ENCODE measurements at regions not wholly inside any gene's neighbourhood (a gene's known extent, or its start where the extent isn't known, plus 50 kb on each side); places are given as distances from the start of the nearest gene placed in this dataset.

DNA sequence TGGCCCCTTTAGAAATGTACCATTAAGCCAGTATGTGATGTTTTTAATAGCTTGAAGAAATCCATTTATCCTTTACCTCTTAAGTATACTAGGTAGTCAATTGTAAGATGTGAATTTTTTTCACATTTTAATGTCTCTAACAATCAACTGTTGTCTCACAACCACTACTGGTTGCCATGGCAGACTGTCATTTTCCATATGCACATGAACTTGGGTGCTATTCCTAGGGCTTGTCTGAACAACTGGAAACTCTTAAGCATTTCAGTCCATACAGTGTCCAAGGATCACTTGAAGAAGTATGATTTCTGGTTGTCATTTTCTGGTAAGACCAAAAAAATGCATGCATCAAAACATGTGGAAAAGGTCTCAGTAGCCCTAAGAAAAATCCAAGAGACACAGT, 315.1 kb downstream of the HHIPL2 start:
- Histone ChIP-seq H3K27ac (no peak overlapping the region), H3K27me3 (no peaks in the 10 kb centered on the region), H3K9me3 (no peaks in the 10 kb centered on the region), H3K4me1 (no peaks in the 10 kb centered on the region), H3K4me3 (no peak overlapping the region), H3K9ac (ENCODE audit: low read depth in 2 of 2, low read length in 2 of 2) (no peak overlapping the region), H3K36me3 (no peaks in the 10 kb centered on the region)
- TF ChIP-seq, protein P1, sequence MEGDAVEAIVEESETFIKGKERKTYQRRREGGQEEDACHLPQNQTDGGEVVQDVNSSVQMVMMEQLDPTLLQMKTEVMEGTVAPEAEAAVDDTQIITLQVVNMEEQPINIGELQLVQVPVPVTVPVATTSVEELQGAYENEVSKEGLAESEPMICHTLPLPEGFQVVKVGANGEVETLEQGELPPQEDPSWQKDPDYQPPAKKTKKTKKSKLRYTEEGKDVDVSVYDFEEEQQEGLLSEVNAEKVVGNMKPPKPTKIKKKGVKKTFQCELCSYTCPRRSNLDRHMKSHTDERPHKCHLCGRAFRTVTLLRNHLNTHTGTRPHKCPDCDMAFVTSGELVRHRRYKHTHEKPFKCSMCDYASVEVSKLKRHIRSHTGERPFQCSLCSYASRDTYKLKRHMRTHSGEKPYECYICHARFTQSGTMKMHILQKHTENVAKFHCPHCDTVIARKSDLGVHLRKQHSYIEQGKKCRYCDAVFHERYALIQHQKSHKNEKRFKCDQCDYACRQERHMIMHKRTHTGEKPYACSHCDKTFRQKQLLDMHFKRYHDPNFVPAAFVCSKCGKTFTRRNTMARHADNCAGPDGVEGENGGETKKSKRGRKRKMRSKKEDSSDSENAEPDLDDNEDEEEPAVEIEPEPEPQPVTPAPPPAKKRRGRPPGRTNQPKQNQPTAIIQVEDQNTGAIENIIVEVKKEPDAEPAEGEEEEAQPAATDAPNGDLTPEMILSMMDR (IDR thresholded peaks at IDR 0.05): no peak
- intact Hi-C loops (cut with DNase I): no loop called here
- DNase-seq: no peak

DNA sequence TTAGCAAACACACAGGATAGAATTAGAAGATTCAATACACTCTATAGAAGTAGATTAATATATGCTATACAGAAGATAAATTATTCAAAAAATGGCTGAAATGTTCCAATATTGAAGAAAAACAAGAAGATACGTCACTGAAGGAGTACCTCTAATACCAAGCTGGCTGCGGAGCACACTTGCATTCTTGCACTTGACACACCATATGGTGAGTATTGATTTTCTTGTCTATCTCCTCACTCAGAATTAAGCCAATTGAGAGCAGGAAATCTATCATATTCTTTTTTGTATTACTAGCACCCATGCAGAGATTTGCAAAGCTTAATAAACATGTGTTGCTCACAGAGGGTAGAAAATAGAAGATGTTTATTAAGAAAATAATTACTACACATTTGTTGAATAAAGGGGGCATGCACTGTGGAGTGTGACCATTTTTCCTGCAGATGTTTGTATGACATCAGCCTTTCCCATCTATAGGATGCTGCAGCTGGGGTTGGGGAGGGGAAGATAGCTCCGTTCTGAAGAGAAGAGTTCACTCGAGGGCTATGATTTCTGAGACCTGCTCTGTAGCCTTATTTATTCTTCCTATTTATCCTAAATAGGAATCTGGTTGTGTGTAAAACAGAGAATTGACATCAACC, 318.1 kb downstream of the HHIPL2 start:
- DNase-seq: no peak
- no peak overlapping the region for H3K4me3 ChIP-seq
- TF ChIP-seq, protein P1 (IDR thresholded peaks at IDR 0.05): no peak
- H3K27me3 ChIP-seq: no peaks in the 10 kb centered on the region
- H3K36me3 ChIP-seq: no peaks in the 10 kb centered on the region
- H3K9ac ChIP-seq (ENCODE audit: low read depth in 2 of 2, low read length in 2 of 2): no peak overlapping the region
- H3K9me3 ChIP-seq: no peaks in the 10 kb centered on the region
- no peak overlapping the region for H3K27ac ChIP-seq
- H3K4me1 ChIP-seq: no peaks in the 10 kb centered on the region
- intact Hi-C loops (cut with DNase I): no loop called here

DNA sequence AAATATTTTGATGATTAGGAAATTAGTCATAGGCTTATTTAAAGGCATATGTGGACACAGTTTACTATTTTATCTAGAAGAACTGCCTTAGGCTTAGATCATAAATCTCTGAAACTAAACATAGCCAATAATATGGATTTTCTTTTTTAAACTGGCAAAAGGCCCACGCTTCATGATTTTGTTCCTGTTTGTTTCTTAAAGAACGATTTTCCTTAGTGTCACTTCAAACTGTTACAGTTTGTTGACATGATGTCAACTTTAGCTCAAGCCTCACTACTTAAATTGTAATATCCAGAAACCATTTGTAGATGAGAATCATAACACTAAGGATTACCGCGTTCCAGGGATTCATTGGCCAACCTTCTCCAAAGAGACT, 322.6 kb downstream of the HHIPL2 start:
- no peaks in the 10 kb centered on the region for H3K4me1 ChIP-seq
- no peaks in the 10 kb centered on the region for H3K9me3 ChIP-seq
- TF ChIP-seq, protein P1 (IDR thresholded peaks at IDR 0.05): no peak
- no peak overlapping the region for H3K27ac ChIP-seq
- no peaks in the 10 kb centered on the region for H3K27me3 ChIP-seq
- no peak overlapping the region for H3K4me3 ChIP-seq
- H3K36me3 ChIP-seq: no peaks in the 10 kb centered on the region
- H3K9ac ChIP-seq (ENCODE audit: low read depth in 2 of 2, low read length in 2 of 2): no peak overlapping the region
- intact Hi-C loops (cut with DNase I): no loop called here
- DNase-seq: no peak

DNA sequence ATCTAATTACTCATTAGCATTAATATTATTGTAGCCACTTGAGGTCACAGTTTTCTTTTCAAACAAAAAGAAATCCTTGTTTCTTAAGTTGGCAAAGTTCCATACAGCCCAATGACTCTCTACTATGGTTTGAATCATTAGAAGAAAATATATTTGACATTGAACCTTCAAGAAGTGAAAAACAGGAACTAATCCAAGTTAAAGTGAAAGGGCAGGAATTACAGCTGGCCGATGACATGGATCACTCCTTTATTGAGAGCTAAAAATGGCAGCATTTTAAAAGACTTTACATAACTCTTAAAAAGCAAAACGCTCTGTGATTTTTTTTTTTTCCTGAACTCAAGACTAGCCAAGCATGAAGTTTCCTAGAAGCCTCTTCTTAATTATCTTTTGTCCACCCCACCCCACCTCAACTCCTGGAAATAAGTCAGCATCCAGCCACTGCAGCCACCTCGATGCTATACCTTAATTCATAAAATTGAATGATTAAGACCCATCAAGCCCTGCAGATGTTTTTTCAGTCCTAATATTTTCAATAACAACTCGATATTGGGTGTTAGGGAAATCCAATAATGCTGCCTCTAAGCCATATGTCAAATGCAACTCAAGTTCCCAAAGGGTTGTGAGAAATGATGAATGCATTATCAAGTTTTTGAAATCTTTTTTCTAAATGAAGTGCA, 323.1 kb downstream of the HHIPL2 start:
- intact Hi-C loops (cut with DNase I): no loop called here
- Histone ChIP-seq H3K27ac (no peak overlapping the region), H3K9me3 (no peaks in the 10 kb centered on the region), H3K36me3 (no peaks in the 10 kb centered on the region), H3K4me1 (no peaks in the 10 kb centered on the region), H3K4me3 (no peak overlapping the region), H3K27me3 (no peaks in the 10 kb centered on the region), H3K9ac (ENCODE audit: low read depth in 2 of 2, low read length in 2 of 2) (no peak overlapping the region)
- no peak for DNase-seq
- TF ChIP-seq, protein P1 (IDR thresholded peaks at IDR 0.05): no peak

DNA sequence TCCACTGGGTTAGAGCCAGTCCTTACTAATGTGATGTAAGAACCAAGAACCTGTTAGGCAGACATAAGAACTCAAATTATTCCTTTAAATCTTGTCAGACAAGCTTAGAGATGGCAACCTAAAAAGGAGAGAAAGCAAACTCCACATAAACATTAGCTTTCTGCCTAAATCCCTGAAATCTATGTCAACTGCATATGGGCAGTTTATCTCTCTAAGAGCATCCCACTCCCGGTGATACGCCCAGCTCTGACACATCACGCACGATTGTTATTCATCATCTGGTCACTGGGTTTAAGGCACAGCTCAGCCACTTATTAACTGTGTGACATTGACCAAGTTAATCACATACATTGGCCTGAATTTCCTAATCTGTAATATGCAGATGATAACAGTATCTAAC, 323.7 kb downstream of the HHIPL2 start:
- Histone ChIP-seq H3K4me1 (no peaks in the 10 kb centered on the region), H3K36me3 (no peaks in the 10 kb centered on the region), H3K27ac (no peak overlapping the region), H3K27me3 (no peaks in the 10 kb centered on the region), H3K4me3 (no peak overlapping the region), H3K9me3 (no peaks in the 10 kb centered on the region), H3K9ac (ENCODE audit: low read depth in 2 of 2, low read length in 2 of 2) (no peak overlapping the region)
- no peak for DNase-seq
- TF ChIP-seq, protein P1 (IDR thresholded peaks at IDR 0.05): no peak
- intact Hi-C loops (cut with DNase I): no loop called here
